OCI-LY7 (cell line): ENCODE measurements at regions not wholly inside any gene's neighbourhood (a gene's known extent, or its start where the extent isn't known, plus 50 kb on each side); places are given as distances from the start of the nearest gene placed in this dataset.

Experiments used
- EZH2phosphoT487 ChIP-seq: fragments of 200-600 bp; sonication (generic); IDR thresholded peaks from 2 replicates; pipeline ENCODE4 v1.6.1; 2018; ENCODE audit warnings: low read depth, borderline replicate concordance, mild to moderate bottlenecking, mixed run types, antibody characterized with exemption, low read length, moderate library complexity, mixed read lengths
- TF ChIP-seq, protein P1 (sequence below): fragments of 200-600 bp; sonication (generic); conservative IDR thresholded peaks from 2 replicates; pipeline ENCODE4 v1.5.1; 2014; ENCODE audit warnings: mild to moderate bottlenecking, antibody characterized with exemption, low read length, moderate library complexity, mixed read lengths

DNA sequence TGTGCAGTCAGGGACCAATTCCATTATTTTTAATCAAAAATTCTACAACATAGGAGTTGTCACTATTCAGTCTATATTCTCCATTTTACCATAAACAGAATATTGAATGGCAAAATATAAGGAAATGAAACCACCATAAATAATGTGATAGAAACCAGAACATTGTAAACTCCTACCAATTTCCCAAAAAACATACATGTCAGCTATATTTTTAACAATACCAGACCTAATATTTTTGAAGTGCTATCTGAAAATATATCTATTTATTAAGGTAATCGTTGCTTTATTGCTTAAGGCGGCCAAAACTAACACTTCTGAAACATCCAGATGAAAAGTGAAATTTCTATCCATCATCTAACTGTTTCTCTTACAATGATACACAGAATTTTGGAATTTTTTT, 123.0 kb upstream of the C11orf58 start:
- TF ChIP-seq, protein P1, sequence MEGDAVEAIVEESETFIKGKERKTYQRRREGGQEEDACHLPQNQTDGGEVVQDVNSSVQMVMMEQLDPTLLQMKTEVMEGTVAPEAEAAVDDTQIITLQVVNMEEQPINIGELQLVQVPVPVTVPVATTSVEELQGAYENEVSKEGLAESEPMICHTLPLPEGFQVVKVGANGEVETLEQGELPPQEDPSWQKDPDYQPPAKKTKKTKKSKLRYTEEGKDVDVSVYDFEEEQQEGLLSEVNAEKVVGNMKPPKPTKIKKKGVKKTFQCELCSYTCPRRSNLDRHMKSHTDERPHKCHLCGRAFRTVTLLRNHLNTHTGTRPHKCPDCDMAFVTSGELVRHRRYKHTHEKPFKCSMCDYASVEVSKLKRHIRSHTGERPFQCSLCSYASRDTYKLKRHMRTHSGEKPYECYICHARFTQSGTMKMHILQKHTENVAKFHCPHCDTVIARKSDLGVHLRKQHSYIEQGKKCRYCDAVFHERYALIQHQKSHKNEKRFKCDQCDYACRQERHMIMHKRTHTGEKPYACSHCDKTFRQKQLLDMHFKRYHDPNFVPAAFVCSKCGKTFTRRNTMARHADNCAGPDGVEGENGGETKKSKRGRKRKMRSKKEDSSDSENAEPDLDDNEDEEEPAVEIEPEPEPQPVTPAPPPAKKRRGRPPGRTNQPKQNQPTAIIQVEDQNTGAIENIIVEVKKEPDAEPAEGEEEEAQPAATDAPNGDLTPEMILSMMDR: no peak
- no peak for TF ChIP-seq EZH2phosphoT487
